ENCODE measurements at regions not wholly inside any gene's neighbourhood (a gene's known extent, or its start where the extent isn't known, plus 50 kb on each side); places are given as distances from the start of the nearest gene placed in this dataset.

- no peaks in the 10 kb centered on the region for H3K27me3 ChIP-seq (ENCODE audit: insufficient read depth, low read length)
Observed at GRCh38 chr7:33832271-33832721, 73.0 kb upstream of the BMPER start.

GRCh38 chr7:33836797-33837355 is 68.5 kb upstream of the BMPER start:
- Histone ChIP-seq H3K9me3 (ENCODE audit: insufficient read depth, low read depth, low read length) (no peaks in the 10 kb centered on the region), H3K9ac (ENCODE audit: low read length) (no peak overlapping the region), H3K4me2 (ENCODE audit: low read length) (no peak overlapping the region), H4K20me1 (ENCODE audit: insufficient read depth, low read length) (no peaks in the 10 kb centered on the region), H3K27ac (ENCODE audit: low read depth, low read length) (no peak overlapping the region), H3K4me1 (ENCODE audit: insufficient read depth, low read length) (no peaks in the 10 kb centered on the region), H3K79me2 (ENCODE audit: insufficient read depth, low read length) (no peaks in the 10 kb centered on the region), H3K27me3 (ENCODE audit: insufficient read depth, low read length) (no peaks in the 10 kb centered on the region), H3K4me3 (ENCODE audit: insufficient read depth, low read depth, low read length) (no peak overlapping the region), H2AFZ (ENCODE audit: low read depth, low read length) (no peak overlapping the region), H3K36me3 (ENCODE audit: insufficient read depth, low read length) (no peaks in the 10 kb centered on the region)
- no peak overlapping the region for H3K4me3 Mint-ChIP-seq (ENCODE audit: unreplicated experiment)
- H3K9me3 Mint-ChIP-seq (ENCODE audit: unreplicated experiment): peaks cover 6% of the 10 kb centered on the region
- DNase-seq (ENCODE audit: low read depth): no peak
- FAIRE-seq: no peak
- H3K27ac Mint-ChIP-seq (ENCODE audit: unreplicated experiment): no peak overlapping the region
- TF ChIP-seq CTCF (IDR thresholded peaks at IDR 0.05; ENCODE audit: insufficient read depth, low read depth, low read length) (peak; percentile 23), EZH2 (IDR thresholded peaks at IDR 0.05; ENCODE audit: insufficient read depth, low read length) (no peak)
- H3K36me3 Mint-ChIP-seq (ENCODE audit: low read depth, unreplicated experiment): peaks cover 1% of the 10 kb centered on the region
- H3K4me1 Mint-ChIP-seq (ENCODE audit: low read depth, unreplicated experiment): no peaks in the 10 kb centered on the region
- H3K27me3 Mint-ChIP-seq (ENCODE audit: low read depth, unreplicated experiment): no peaks in the 10 kb centered on the region

More at GRCh38 chr7:33832271-33832721, 73.0 kb upstream of the BMPER start:
- FAIRE-seq: no peak
- Histone ChIP-seq H3K4me2 (ENCODE audit: low read length) (no peak overlapping the region), H2AFZ (ENCODE audit: low read depth, low read length) (no peak overlapping the region), H3K9me3 (ENCODE audit: insufficient read depth, low read depth, low read length) (no peaks in the 10 kb centered on the region), H3K27ac (ENCODE audit: low read depth, low read length) (no peak overlapping the region), H3K36me3 (ENCODE audit: insufficient read depth, low read length) (no peaks in the 10 kb centered on the region), H3K79me2 (ENCODE audit: insufficient read depth, low read length) (no peaks in the 10 kb centered on the region), H4K20me1 (ENCODE audit: insufficient read depth, low read length) (no peaks in the 10 kb centered on the region), H3K9ac (ENCODE audit: low read length) (no peak overlapping the region), H3K4me3 (ENCODE audit: insufficient read depth, low read depth, low read length) (no peak overlapping the region), H3K4me1 (ENCODE audit: insufficient read depth, low read length) (no peaks in the 10 kb centered on the region)
- Mint-ChIP-seq H3K4me1 (ENCODE audit: low read depth, unreplicated experiment) (no peaks in the 10 kb centered on the region), H3K4me3 (ENCODE audit: unreplicated experiment) (no peak overlapping the region), H3K9me3 (ENCODE audit: unreplicated experiment) (peaks cover 6% of the 10 kb centered on the region), H3K36me3 (ENCODE audit: low read depth, unreplicated experiment) (no peaks in the 10 kb centered on the region), H3K27ac (ENCODE audit: unreplicated experiment) (no peak overlapping the region), H3K27me3 (ENCODE audit: low read depth, unreplicated experiment) (peaks cover 5% of the 10 kb centered on the region)
- no peak for TF ChIP-seq CTCF (IDR thresholded peaks at IDR 0.05; ENCODE audit: insufficient read depth, low read depth, low read length)
- TF ChIP-seq EZH2 (IDR thresholded peaks at IDR 0.05; ENCODE audit: insufficient read depth, low read length): no peak
- DNase-seq (ENCODE audit: low read depth): no peak

GRCh38 chr7:33837356-33837851 is 67.9 kb upstream of the BMPER start:
- Histone ChIP-seq H3K36me3 (ENCODE audit: insufficient read depth, low read length) (no peaks in the 10 kb centered on the region), H2AFZ (ENCODE audit: low read depth, low read length) (no peak overlapping the region), H3K4me3 (ENCODE audit: insufficient read depth, low read depth, low read length) (no peak overlapping the region), H4K20me1 (ENCODE audit: insufficient read depth, low read length) (no peaks in the 10 kb centered on the region), H3K9me3 (ENCODE audit: insufficient read depth, low read depth, low read length) (no peaks in the 10 kb centered on the region), H3K9ac (ENCODE audit: low read length) (no peak overlapping the region), H3K4me1 (ENCODE audit: insufficient read depth, low read length) (no peaks in the 10 kb centered on the region), H3K79me2 (ENCODE audit: insufficient read depth, low read length) (no peaks in the 10 kb centered on the region), H3K27ac (ENCODE audit: low read depth, low read length) (no peak overlapping the region), H3K4me2 (ENCODE audit: low read length) (no peak overlapping the region), H3K27me3 (ENCODE audit: insufficient read depth, low read length) (no peaks in the 10 kb centered on the region)
- peaks cover 1% of the 10 kb centered on the region for H3K36me3 Mint-ChIP-seq (ENCODE audit: low read depth, unreplicated experiment)
- H3K27ac Mint-ChIP-seq (ENCODE audit: unreplicated experiment): no peak overlapping the region
- FAIRE-seq: no peak
- H3K4me1 Mint-ChIP-seq (ENCODE audit: low read depth, unreplicated experiment): no peaks in the 10 kb centered on the region
- H3K27me3 Mint-ChIP-seq (ENCODE audit: low read depth, unreplicated experiment): peaks cover 2% of the 10 kb centered on the region
- peaks cover 6% of the 10 kb centered on the region for H3K9me3 Mint-ChIP-seq (ENCODE audit: unreplicated experiment)
- no peak overlapping the region for H3K4me3 Mint-ChIP-seq (ENCODE audit: unreplicated experiment)
- no peak for DNase-seq (ENCODE audit: low read depth)
- TF ChIP-seq EZH2 (IDR thresholded peaks at IDR 0.05; ENCODE audit: insufficient read depth, low read length) (no peak), CTCF (IDR thresholded peaks at IDR 0.05; ENCODE audit: insufficient read depth, low read depth, low read length) (no peak)
